ENCODE measurements at regions not wholly inside any gene's neighbourhood (a gene's known extent, or its start where the extent isn't known, plus 50 kb on each side); places are given as distances from the start of the nearest gene placed in this dataset.

- TF ChIP-seq CTCF (IDR thresholded peaks at IDR 0.05; ENCODE audit: control extremely low read depth, extremely low read depth, low read depth, missing control alignments) = no peak
- ChIA-PET POLR2A (no interaction called here), CTCF (no interaction called here)
- no peak for DNase-seq (ENCODE audit: extremely low spot score)
Observed at GRCh38 chr17:74016461-74016860, 187.0 kb upstream of the RPL38 start.

GRCh38 chr17:74017466-74017865 lies 186.0 kb upstream of the RPL38 start:
- no peak for TF ChIP-seq CTCF (IDR thresholded peaks at IDR 0.05; ENCODE audit: control extremely low read depth, extremely low read depth, low read depth, missing control alignments)
- POLR2A ChIA-PET = no interaction called here
- DNase-seq (ENCODE audit: extremely low spot score) = no peak
- CTCF ChIA-PET = no interaction called here

- ChIA-PET CTCF (no interaction called here), POLR2A (no interaction called here)
- TF ChIP-seq CTCF (IDR thresholded peaks at IDR 0.05; ENCODE audit: control extremely low read depth, extremely low read depth, low read depth, missing control alignments) = no peak
- no peak for DNase-seq (ENCODE audit: extremely low spot score)
Observed at GRCh38 chr17:74018115-74018514, 185.4 kb upstream of the RPL38 start.

GRCh38 chr17:74019271-74019670 lies 184.2 kb upstream of the RPL38 start:
- no peak for DNase-seq (ENCODE audit: extremely low spot score)
- POLR2A ChIA-PET = no interaction called here
- TF ChIP-seq CTCF (IDR thresholded peaks at IDR 0.05; ENCODE audit: control extremely low read depth, extremely low read depth, low read depth, missing control alignments) = no peak
- CTCF ChIA-PET = no interaction called here

GRCh38 chr17:74019860-74020259 lies 183.6 kb upstream of the RPL38 start:
- no peak for DNase-seq (ENCODE audit: extremely low spot score)
- no peak for TF ChIP-seq CTCF (IDR thresholded peaks at IDR 0.05; ENCODE audit: control extremely low read depth, extremely low read depth, low read depth, missing control alignments)
- ChIA-PET CTCF (no interaction called here), POLR2A (no interaction called here)

- DNase-seq (ENCODE audit: extremely low spot score) = no peak
- TF ChIP-seq CTCF (IDR thresholded peaks at IDR 0.05; ENCODE audit: control extremely low read depth, extremely low read depth, low read depth, missing control alignments) = no peak
- CTCF ChIA-PET = no interaction called here
- POLR2A ChIA-PET = no interaction called here
Observed at GRCh38 chr17:74020522-74020921, 183.0 kb upstream of the RPL38 start.

Data from GM10248 (cell line).